A673 (cell line): ENCODE measurements at regions not wholly inside any gene's neighbourhood (a gene's known extent, or its start where the extent isn't known, plus 50 kb on each side); places are given as distances from the start of the nearest gene placed in this dataset.
"Not testable (repeated sequence)": the region's sequence is repeated elsewhere in the genome, so short reads cannot be mapped to it uniquely, and the experiment has no call there.

Experiments used
- BruUV-seq: library from RNA; stranded (reverse); fragments of 400-500 nt; replicated peaks from 2 replicates; lab custom pipeline; 2021; lab: Mats Ljungman, UMichigan
- CTCF ChIA-PET: fragments of 300-600 bp; sonication (Branson Sonifier 250); formaldehyde crosslinking; loops from one replicate; lab custom pipeline; 2022; ENCODE audit warnings: antibody characterized with exemption; lab: Charles Lee
- POLR2A ChIA-PET: fragments of 300-600 bp; sonication (Branson Sonifier 250); formaldehyde crosslinking; loops from one replicate; lab custom pipeline; 2022; ENCODE audit warnings: antibody characterized with exemption; ENCODE audit not compliant: low non-redundant PET; lab: Charles Lee
- DNase-seq: peaks from one replicate; pipeline ENCODE4 v3.0.0-alpha.2; 2015; ENCODE audit warnings: low spot score
- H3K27ac ChIP-seq: fragments of 200-600 bp; sonication (generic); 2 replicates; pipeline ENCODE4 v1.5.1; 2016; ENCODE audit warnings: mixed run types, low read depth, mild to moderate bottlenecking, mixed read lengths, antibody characterized with exemption, low read length; ENCODE audit not compliant: poor library complexity, severe bottlenecking
- H3K27me3 ChIP-seq: fragments of 200-600 bp; sonication (generic); replicated peaks from 2 replicates; pipeline ENCODE4 v1.6.1; 2017; ENCODE audit warnings: mixed run types, low read depth, mild to moderate bottlenecking, mixed read lengths, antibody characterized with exemption, low read length; ENCODE audit not compliant: insufficient read depth, poor library complexity
- H3K36me3 ChIP-seq: fragments of 200-600 bp; sonication (generic); 2 replicates; pipeline ENCODE4 v1.6.1; 2016; ENCODE audit warnings: mixed run types, mild to moderate bottlenecking, mixed read lengths, antibody characterized with exemption, low read length; ENCODE audit not compliant: insufficient read depth, poor library complexity, severe bottlenecking
- H3K4me1 ChIP-seq: fragments of 200-600 bp; sonication (generic); 2 replicates; pipeline ENCODE4 v1.6.1; 2017; ENCODE audit warnings: mixed run types, mild to moderate bottlenecking, mixed read lengths, antibody characterized with exemption, low read length; ENCODE audit not compliant: insufficient read depth, poor library complexity, severe bottlenecking
- H3K4me3 ChIP-seq: fragments of 200-600 bp; sonication (generic); 2 replicates; pipeline ENCODE4 v1.5.1; 2016; ENCODE audit warnings: low read depth, mixed run types, mild to moderate bottlenecking, mixed read lengths, low read length; ENCODE audit not compliant: poor library complexity, severe bottlenecking
- H3K9me3 ChIP-seq: fragments of 200-600 bp; sonication (generic); 2 replicates; pipeline ENCODE4 v1.6.1; 2016; ENCODE audit warnings: mixed run types, low read depth, mild to moderate bottlenecking, mixed read lengths, antibody characterized with exemption, low read length; ENCODE audit not compliant: poor library complexity, severe bottlenecking
- EZH2 ChIP-seq: fragments of 200-600 bp; sonication (generic); IDR thresholded peaks from 2 replicates; pipeline ENCODE4 v1.6.1; 2017; ENCODE audit warnings: borderline replicate concordance, low read depth, mild to moderate bottlenecking, mixed read lengths, antibody characterized with exemption, low read length; ENCODE audit not compliant: poor library complexity, severe bottlenecking
- intact Hi-C: fragments of 100-400 bp; cut with micrococcal nuclease; formaldehyde crosslinking; loops from one replicate; pipeline ENCODE4 v1.10.0; 2022; ENCODE audit not compliant: unreplicated experiment
- TF ChIP-seq, protein P1 (sequence below): fragments of 300-800, 200-600 bp; sonication (generic); conservative IDR thresholded peaks from 2 replicates; pipeline ENCODE4 v1.5.1; 2017; ENCODE audit warnings: low read depth, mild to moderate bottlenecking, antibody characterized with exemption, low read length, moderate library complexity, mixed read lengths

DNA sequence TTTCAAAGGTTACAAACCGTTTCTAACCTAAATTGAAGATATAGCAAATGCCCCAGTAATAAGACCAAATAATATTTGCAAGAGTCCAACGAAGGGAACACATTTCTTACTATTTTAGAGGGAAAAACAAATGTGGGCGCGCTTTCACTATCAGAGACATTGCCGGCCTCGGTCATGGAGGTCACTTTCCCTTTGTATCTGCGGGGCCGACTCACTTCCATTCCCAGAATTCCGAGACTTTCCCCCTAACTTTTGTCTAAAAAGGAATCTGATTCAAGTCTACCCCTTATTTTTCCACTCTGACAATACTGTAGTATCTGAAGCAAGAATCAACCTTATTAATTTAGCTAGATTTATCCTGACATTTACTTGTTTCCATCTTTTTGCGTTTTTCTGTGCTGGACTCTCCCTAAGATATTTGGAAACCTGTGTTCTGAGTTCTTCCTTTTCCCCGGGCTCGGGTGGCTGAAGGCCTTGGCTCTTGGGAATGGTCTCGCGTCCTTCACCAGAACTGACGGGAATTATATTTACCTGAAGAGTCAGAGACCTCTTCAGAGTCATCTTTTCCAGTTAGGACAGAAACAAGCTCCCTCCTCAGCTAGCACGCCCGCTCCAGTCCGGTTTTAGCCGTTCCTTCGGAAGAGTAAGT is 71.8 kb upstream of the ZNF184 start:
- TF ChIP-seq, protein P1, sequence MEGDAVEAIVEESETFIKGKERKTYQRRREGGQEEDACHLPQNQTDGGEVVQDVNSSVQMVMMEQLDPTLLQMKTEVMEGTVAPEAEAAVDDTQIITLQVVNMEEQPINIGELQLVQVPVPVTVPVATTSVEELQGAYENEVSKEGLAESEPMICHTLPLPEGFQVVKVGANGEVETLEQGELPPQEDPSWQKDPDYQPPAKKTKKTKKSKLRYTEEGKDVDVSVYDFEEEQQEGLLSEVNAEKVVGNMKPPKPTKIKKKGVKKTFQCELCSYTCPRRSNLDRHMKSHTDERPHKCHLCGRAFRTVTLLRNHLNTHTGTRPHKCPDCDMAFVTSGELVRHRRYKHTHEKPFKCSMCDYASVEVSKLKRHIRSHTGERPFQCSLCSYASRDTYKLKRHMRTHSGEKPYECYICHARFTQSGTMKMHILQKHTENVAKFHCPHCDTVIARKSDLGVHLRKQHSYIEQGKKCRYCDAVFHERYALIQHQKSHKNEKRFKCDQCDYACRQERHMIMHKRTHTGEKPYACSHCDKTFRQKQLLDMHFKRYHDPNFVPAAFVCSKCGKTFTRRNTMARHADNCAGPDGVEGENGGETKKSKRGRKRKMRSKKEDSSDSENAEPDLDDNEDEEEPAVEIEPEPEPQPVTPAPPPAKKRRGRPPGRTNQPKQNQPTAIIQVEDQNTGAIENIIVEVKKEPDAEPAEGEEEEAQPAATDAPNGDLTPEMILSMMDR = no peak
- TF ChIP-seq EZH2 = no peak
- no peaks in the 10 kb centered on the region for H3K36me3 ChIP-seq
- no peaks in the 10 kb centered on the region for H3K27me3 ChIP-seq
- ChIA-PET CTCF (no interaction called here), POLR2A (interaction anchor here (0.6 kb wide), 2 partner anchors 14 to 791 kb away, joined by 3 to 10 read pairs; partner anchors contain the start of gene ZSCAN31)
- BruUV-seq = no TSS peak
- intact Hi-C loops = loop anchor here (2.0 to 5.0 kb wide), 3 partner anchors 26 to 143 kb away; no protein-coding TSS in a partner anchor
- no peaks in the 10 kb centered on the region for H3K9me3 ChIP-seq
- no peak overlapping the region for H3K27ac ChIP-seq
- DNase-seq = no peak
- no peaks in the 10 kb centered on the region for H3K4me1 ChIP-seq
- H3K4me3 ChIP-seq = peak overlapping the region; percentile 48

DNA sequence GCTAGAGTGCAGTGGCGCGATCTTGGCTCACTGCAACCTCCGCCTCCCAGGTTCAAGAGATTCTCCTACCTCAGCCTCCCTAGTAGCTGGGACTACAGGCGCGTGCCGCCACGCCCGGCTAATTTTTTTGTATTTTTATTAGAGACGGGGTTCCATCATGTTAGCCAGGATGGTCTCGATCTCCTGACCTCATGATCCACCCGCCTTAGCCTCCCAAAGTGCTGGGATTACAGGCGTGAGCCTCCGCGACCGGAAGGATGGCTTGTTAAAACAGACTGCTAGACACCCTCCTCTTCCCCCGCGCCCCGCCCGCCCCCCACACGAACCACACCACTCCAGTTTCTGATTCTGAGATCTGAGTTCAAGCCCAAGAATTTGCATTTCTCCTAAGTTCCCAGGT is 71.2 kb upstream of the ZNF184 start:
- CTCF ChIA-PET, BruUV-seq, H3K36me3 ChIP-seq, H3K4me1 ChIP-seq, H3K9me3 ChIP-seq, H3K27me3 ChIP-seq, H3K27ac ChIP-seq: not testable (repeated sequence)
- intact Hi-C loops = loop anchor here (2.0 kb wide), 1 partner anchor 25 kb away; no protein-coding TSS in a partner anchor
- H3K4me3 ChIP-seq = peak overlapping the region; percentile 48
- POLR2A ChIA-PET = interaction anchor here (0.6 kb wide), 1 partner anchor 15 kb away, joined by 3 read pairs; no protein-coding TSS in a partner anchor
- DNase-seq = peak; percentile 33

DNA sequence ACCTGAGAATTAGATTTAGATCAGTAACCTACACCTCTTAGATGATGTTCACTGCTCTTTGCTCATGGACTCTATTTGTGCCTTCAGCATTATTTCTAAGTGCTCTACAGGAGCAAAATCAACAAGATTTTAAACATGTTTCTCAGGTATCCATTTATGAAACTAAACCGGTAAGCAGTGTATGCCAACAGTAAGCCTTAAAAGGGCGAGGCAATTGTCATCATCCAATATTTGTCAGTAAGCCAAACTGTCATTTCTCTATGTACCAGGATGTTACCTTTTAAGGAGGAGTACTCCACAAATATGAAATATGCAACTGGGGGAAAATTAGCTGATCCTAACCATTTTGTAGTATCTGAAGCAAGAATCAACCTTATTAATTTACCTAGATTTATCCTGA is 69.6 kb upstream of the ZNF184 start:
- ChIA-PET CTCF (no interaction called here), POLR2A (no interaction called here)
- Histone ChIP-seq H3K27me3 (no peaks in the 10 kb centered on the region), H3K27ac (no peak overlapping the region), H3K9me3 (no peaks in the 10 kb centered on the region), H3K4me1 (no peaks in the 10 kb centered on the region), H3K36me3 (no peaks in the 10 kb centered on the region), H3K4me3 (no peak overlapping the region)
- TF ChIP-seq, protein P1 = no peak
- TF ChIP-seq EZH2 = no peak
- intact Hi-C loops = no loop called here
- no TSS peak for BruUV-seq
- no peak for DNase-seq

DNA sequence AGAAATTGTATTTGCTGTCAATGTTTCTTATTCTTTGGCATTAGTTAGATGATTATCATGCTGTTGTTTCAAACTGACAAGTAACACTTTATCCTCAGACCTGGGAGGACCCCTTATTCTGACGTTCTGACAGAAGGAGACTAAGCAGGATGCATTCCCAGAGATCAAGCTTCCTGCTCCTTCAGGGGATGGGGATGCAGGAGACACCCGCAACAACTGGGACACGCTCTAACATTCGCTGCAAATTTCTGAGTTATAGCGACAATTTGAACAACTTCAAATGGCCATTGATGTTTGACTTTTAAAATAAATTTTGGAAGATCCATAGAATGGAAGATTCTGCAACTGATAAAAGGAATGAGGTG is 69.0 kb upstream of the ZNF184 start:
- intact Hi-C loops = no loop called here
- H3K9me3 ChIP-seq = no peaks in the 10 kb centered on the region
- no TSS peak for BruUV-seq
- POLR2A ChIA-PET = no interaction called here
- TF ChIP-seq EZH2 = no peak
- TF ChIP-seq, protein P1 = no peak
- no peak overlapping the region for H3K4me3 ChIP-seq
- CTCF ChIA-PET = no interaction called here
- no peaks in the 10 kb centered on the region for H3K36me3 ChIP-seq
- no peaks in the 10 kb centered on the region for H3K27me3 ChIP-seq
- no peak for DNase-seq
- no peak overlapping the region for H3K27ac ChIP-seq
- no peaks in the 10 kb centered on the region for H3K4me1 ChIP-seq
